Smooth muscle cell (in vitro differentiated cells): ENCODE measurements at regions not wholly inside any gene's neighbourhood (a gene's known extent, or its start where the extent isn't known, plus 50 kb on each side); places are given as distances from the start of the nearest gene placed in this dataset.

Source experiments
- DNase-seq: peaks from one replicate; lab custom pipeline; 2025; ENCODE audit not compliant: unreplicated experiment; lab: John Stamatoyannopoulos, UW
- H2AFZ ChIP-seq: fragments of 200-600 bp; sonication (generic); 2 replicates; pipeline ENCODE4 v1.6.0; 2016; ENCODE audit warnings: antibody characterized with exemption, low read depth, mild to moderate bottlenecking
- H3F3A ChIP-seq: fragments of 200-600 bp; sonication (generic); 2 replicates; pipeline ENCODE4 v1.6.0; 2017; ENCODE audit warnings: antibody characterized with exemption, low read depth
- H3K27ac ChIP-seq: fragments of 200-600 bp; sonication (generic); 2 replicates; pipeline ENCODE4 v1.5.1; 2016; ENCODE audit warnings: low read depth, mild to moderate bottlenecking
- H3K27me3 ChIP-seq: fragments of 200-600 bp; sonication (generic); 2 replicates; pipeline ENCODE4 v1.6.1; 2016; ENCODE audit warnings: low read depth, mild to moderate bottlenecking
- H3K36me3 ChIP-seq: fragments of 200-600 bp; sonication (generic); 2 replicates; pipeline ENCODE4 v1.5.1; 2016; ENCODE audit warnings: low read depth
- H3K4me1 ChIP-seq: fragments of 200-600 bp; sonication (generic); 2 replicates; pipeline ENCODE4 v1.5.1; 2016; ENCODE audit warnings: low read depth
- H3K4me2 ChIP-seq: fragments of 200-600 bp; sonication (generic); 2 replicates; pipeline ENCODE4 v1.6.0; 2016; ENCODE audit warnings: mild to moderate bottlenecking
- H3K4me3 ChIP-seq: fragments of 200-600 bp; sonication (generic); 2 replicates; pipeline ENCODE4 v1.5.1; 2016; ENCODE audit warnings: mild to moderate bottlenecking
- H3K79me2 ChIP-seq: fragments of 200-600 bp; sonication (generic); 2 replicates; pipeline ENCODE4 v1.6.0; 2016; ENCODE audit warnings: low read depth, mild to moderate bottlenecking
- H3K9ac ChIP-seq: fragments of 200-600 bp; sonication (generic); 2 replicates; pipeline ENCODE4 v1.6.0; 2016; ENCODE audit warnings: low read depth
- H3K9me3 ChIP-seq: fragments of 200-600 bp; sonication (generic); replicated peaks from 2 replicates; pipeline ENCODE4 v1.5.1; 2016; ENCODE audit warnings: low read depth
- H4K20me1 ChIP-seq: fragments of 200-600 bp; sonication (generic); 2 replicates; pipeline ENCODE4 v1.6.0; 2016; ENCODE audit warnings: low read depth
- WGBS: methylation state at CpG from one replicate; pipeline ENCODE4 v1.1.7; 2016; ENCODE audit warnings: low lambda C conversion rate; 5-methylcytosine and 5-hydroxymethylcytosine counted together
- TF ChIP-seq, protein P1 (sequence below): fragments of 200-600 bp; sonication (generic); IDR thresholded peaks from 2 replicates; pipeline ENCODE4 v1.5.1; 2017; ENCODE audit warnings: borderline replicate concordance, mild to moderate bottlenecking, antibody characterized with exemption; ENCODE audit not compliant: insufficient read depth, poor library complexity, severe bottlenecking

DNA sequence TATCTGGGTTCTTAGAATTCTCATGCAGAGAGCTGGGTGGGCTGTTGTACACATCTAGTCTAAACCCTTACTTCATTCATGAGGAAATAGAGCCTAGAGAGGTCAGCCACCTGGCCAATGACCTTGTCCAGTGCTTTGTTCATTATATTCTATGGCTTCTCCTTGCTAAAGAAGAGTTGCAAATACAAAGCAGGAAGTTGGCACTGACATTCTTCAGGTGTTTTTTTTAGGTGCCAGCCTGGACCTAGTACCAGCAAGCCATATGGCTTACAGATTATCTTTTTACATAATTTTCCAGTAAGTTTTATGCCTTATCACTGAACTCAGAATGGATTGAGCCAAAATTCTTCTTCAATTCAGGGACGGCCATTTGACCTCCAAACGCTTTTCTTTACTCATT lies 54.7 kb upstream of the PGM2 start:
- H3K4me3 ChIP-seq = no peak overlapping the region
- no peaks in the 10 kb centered on the region for H3K9me3 ChIP-seq
- no peak for DNase-seq
- no peak overlapping the region for H2AFZ ChIP-seq
- H3K36me3 ChIP-seq = no peaks in the 10 kb centered on the region
- no peaks in the 10 kb centered on the region for H3F3A ChIP-seq
- H3K4me2 ChIP-seq = no peak overlapping the region
- H4K20me1 ChIP-seq = no peaks in the 10 kb centered on the region
- H3K9ac ChIP-seq = no peak overlapping the region
- H3K27me3 ChIP-seq = no peaks in the 10 kb centered on the region
- no peaks in the 10 kb centered on the region for H3K4me1 ChIP-seq
- H3K27ac ChIP-seq = no peak overlapping the region
- WGBS = 94% methylated on average over 2 of the region's 2 CpGs
- TF ChIP-seq, protein P1, sequence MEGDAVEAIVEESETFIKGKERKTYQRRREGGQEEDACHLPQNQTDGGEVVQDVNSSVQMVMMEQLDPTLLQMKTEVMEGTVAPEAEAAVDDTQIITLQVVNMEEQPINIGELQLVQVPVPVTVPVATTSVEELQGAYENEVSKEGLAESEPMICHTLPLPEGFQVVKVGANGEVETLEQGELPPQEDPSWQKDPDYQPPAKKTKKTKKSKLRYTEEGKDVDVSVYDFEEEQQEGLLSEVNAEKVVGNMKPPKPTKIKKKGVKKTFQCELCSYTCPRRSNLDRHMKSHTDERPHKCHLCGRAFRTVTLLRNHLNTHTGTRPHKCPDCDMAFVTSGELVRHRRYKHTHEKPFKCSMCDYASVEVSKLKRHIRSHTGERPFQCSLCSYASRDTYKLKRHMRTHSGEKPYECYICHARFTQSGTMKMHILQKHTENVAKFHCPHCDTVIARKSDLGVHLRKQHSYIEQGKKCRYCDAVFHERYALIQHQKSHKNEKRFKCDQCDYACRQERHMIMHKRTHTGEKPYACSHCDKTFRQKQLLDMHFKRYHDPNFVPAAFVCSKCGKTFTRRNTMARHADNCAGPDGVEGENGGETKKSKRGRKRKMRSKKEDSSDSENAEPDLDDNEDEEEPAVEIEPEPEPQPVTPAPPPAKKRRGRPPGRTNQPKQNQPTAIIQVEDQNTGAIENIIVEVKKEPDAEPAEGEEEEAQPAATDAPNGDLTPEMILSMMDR = no peak
- H3K79me2 ChIP-seq = no peaks in the 10 kb centered on the region

DNA sequence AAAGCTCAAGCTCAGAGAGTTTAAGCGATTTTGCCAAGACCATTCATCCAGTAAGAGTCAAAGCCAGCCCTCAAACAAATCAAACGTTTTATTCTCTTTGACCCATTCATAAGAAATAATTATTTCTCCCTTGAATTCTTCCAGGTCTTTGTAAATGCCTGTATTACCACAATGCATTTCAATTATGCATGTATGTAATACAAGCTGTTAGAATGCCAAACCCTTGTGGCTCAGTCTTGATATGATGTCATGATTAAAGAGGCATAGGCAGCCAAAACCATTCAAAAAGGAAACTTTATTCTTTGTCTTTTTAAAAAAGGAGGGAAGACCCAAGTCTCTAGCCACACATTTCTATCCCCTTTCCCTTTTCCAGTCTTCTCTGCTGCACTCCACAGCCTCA lies 56.5 kb upstream of the PGM2 start:
- H3K4me3 ChIP-seq = no peak overlapping the region
- no peak overlapping the region for H3K4me2 ChIP-seq
- H3F3A ChIP-seq = no peaks in the 10 kb centered on the region
- WGBS = 84% methylated on average over 2 of the region's 2 CpGs
- H2AFZ ChIP-seq = no peak overlapping the region
- H3K4me1 ChIP-seq = no peaks in the 10 kb centered on the region
- no peaks in the 10 kb centered on the region for H4K20me1 ChIP-seq
- H3K9me3 ChIP-seq = no peaks in the 10 kb centered on the region
- H3K79me2 ChIP-seq = no peaks in the 10 kb centered on the region
- no peak overlapping the region for H3K27ac ChIP-seq
- no peak for DNase-seq
- H3K27me3 ChIP-seq = no peaks in the 10 kb centered on the region
- no peaks in the 10 kb centered on the region for H3K36me3 ChIP-seq
- H3K9ac ChIP-seq = no peak overlapping the region
- TF ChIP-seq, protein P1 = no peak

GRCh38 chr4:37769391-37769989 lies 57.0 kb upstream of the PGM2 start:
- WGBS = 97% methylated on average over 4 of the region's 4 CpGs
- H3K27ac ChIP-seq = no peak overlapping the region
- H3K9me3 ChIP-seq = no peaks in the 10 kb centered on the region
- H3K9ac ChIP-seq = no peak overlapping the region
- no peak overlapping the region for H2AFZ ChIP-seq
- H3K27me3 ChIP-seq = no peaks in the 10 kb centered on the region
- no peaks in the 10 kb centered on the region for H3F3A ChIP-seq
- H3K4me1 ChIP-seq = no peaks in the 10 kb centered on the region
- no peaks in the 10 kb centered on the region for H3K79me2 ChIP-seq
- no peaks in the 10 kb centered on the region for H4K20me1 ChIP-seq
- TF ChIP-seq, protein P1 = no peak
- H3K4me3 ChIP-seq = no peak overlapping the region
- no peak overlapping the region for H3K4me2 ChIP-seq
- no peaks in the 10 kb centered on the region for H3K36me3 ChIP-seq
- no peak for DNase-seq

DNA sequence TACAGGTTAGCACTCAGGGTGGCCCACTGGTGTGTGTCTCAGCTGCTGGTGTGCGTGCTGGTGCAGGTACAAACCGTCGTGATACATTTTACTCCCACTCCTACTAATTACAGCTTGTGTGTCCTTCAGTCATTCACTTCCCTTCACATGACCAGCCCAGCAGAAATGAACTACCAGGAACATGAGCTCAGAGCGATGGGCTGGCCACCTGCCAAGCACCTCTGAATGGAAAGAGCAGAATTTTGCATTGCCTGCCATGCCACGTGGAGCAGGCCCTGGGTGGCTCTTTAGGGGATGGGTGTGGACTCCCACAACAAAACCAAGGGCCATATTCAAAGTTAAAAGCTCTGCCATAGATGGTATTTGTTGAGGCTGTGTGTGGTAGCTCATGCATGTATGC lies 58.9 kb upstream of the PGM2 start:
- no peak overlapping the region for H3K4me2 ChIP-seq
- DNase-seq = no peak
- no peaks in the 10 kb centered on the region for H3K4me1 ChIP-seq
- TF ChIP-seq, protein P1 = no peak
- 75% methylated on average over 5 of the region's 5 CpGs for WGBS
- H3K9me3 ChIP-seq = no peaks in the 10 kb centered on the region
- no peak overlapping the region for H2AFZ ChIP-seq
- H3K4me3 ChIP-seq = no peak overlapping the region
- H3K36me3 ChIP-seq = no peaks in the 10 kb centered on the region
- H3F3A ChIP-seq = no peaks in the 10 kb centered on the region
- H3K27me3 ChIP-seq = no peaks in the 10 kb centered on the region
- no peaks in the 10 kb centered on the region for H3K79me2 ChIP-seq
- H3K9ac ChIP-seq = no peak overlapping the region
- H3K27ac ChIP-seq = no peak overlapping the region
- no peaks in the 10 kb centered on the region for H4K20me1 ChIP-seq
